LNCaP clone FGC (cell line): ENCODE measurements at regions not wholly inside any gene's neighbourhood (a gene's known extent, or its start where the extent isn't known, plus 50 kb on each side); places are given as distances from the start of the nearest gene placed in this dataset.
"Not testable (repeated sequence)": the region's sequence is repeated elsewhere in the genome, so short reads cannot be mapped to it uniquely, and the experiment has no call there.

Experiments used
- DNase-seq: peaks from one replicate; pipeline ENCODE4 v3.0.0-alpha.2; 2011; ENCODE audit warnings: low read depth
- H3K4me3 ChIP-seq: 2 replicates; pipeline ENCODE4 v1.5.1; 2011; ENCODE audit warnings: mild to moderate bottlenecking, low read depth, low read length, control low read depth
- CTCF ChIP-seq: IDR thresholded peaks from 2 replicates; pipeline ENCODE4 v1.5.1; 2012; ENCODE audit warnings: mild to moderate bottlenecking; ENCODE audit not compliant: control insufficient read depth, insufficient read depth; ENCODE audit errors: extremely low read depth

GRCh38 chr5:53303105-53303504 is 177.3 kb upstream of the FST start:
- no peak for TF ChIP-seq CTCF
- no peak for DNase-seq
- no peak overlapping the region for H3K4me3 ChIP-seq

DNA sequence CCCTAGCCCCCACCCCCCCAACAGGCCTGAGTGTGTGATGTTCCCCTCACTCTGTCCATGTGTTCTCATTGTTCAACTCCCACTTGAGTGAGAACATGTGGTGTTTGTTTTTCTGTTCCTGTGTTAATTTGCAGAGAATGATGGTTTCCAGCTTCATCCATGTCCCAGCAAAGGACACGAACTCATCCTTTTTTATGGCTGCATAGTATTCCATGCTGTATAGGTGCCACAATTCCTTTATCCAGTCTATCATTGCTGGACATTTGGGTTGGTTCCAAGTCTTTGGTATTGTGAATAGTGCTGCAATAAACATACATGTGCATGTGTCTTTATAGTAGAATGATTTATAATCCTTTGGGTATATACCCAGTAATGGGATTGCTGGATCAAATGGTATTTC is 175.1 kb upstream of the FST start:
- not testable (repeated sequence) for H3K4me3 ChIP-seq, DNase-seq

DNA sequence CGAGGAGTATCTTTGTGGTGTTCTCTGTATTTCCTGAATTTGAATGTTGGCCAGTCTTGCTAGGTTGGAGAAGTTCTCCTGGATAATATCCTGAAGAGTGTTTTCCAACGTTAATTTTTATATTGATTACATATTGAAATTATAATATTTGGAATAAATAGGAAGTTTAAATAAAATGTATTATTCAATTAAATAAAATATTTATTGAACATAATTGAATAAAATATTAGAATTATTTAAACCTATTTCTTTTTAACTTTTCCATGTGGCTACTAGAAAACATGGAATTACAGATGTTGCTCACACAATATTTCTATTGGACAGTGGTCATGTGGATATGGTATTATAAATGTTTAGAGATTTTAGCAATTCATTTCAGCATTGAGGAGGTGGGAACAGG is 170.8 kb upstream of the FST start:
- TF ChIP-seq CTCF: no peak
- no peak for DNase-seq
- H3K4me3 ChIP-seq: no peak overlapping the region

DNA sequence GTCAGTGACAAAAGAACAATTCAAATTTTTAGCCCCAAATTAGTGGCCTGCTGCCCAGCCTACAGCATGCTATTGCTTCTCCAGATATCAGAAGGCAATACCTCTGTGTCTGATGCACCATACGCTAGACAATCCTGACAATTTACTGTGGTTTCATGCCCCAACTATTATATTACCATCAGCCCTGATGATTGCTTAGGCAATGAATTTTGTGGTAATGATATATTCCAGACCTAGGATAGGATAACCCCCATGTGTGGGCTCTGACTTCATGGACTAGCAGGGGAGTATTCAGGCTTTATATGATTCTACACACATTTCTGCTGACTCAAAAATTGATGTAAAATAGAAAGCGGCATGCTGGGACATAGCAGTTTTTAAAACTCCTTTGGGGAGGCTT is 168.7 kb upstream of the FST start:
- DNase-seq: no peak
- TF ChIP-seq CTCF: no peak
- no peak overlapping the region for H3K4me3 ChIP-seq

GRCh38 chr5:53313145-53313544 is 167.3 kb upstream of the FST start:
- DNase-seq: no peak
- TF ChIP-seq CTCF: no peak
- no peak overlapping the region for H3K4me3 ChIP-seq

DNA sequence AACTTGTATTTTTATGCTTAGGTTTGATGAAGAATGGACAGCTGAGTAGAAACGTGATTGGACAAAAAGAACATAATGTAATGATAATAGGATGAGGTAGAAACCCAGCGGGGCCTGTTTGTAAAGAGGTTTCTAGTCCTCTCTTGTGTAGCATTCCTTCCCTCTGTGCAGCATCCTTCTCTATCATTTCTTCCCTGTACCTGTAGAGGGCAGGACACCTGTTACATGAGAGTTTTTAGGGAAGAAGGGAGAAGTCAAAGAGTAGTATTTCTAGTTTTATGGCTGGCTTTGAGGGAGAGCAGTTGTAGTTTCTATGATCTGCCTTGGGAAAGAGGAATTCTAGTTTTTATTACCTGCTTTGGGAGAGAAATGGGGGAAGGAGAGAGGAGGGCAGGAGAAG is 162.1 kb upstream of the FST start:
- no peak for DNase-seq
- H3K4me3 ChIP-seq: no peak overlapping the region
- TF ChIP-seq CTCF: peak; percentile 57

- no peak overlapping the region for H3K4me3 ChIP-seq
- no peak for DNase-seq
- TF ChIP-seq CTCF: no peak
Measured at GRCh38 chr5:53319315-53319714, 161.1 kb upstream of the FST start.

- no peak overlapping the region for H3K4me3 ChIP-seq
- no peak for TF ChIP-seq CTCF
- no peak for DNase-seq
Measured at GRCh38 chr5:53321073-53321472, 159.4 kb upstream of the FST start.
